ENCODE measurements at regions not wholly inside any gene's neighbourhood (a gene's known extent, or its start where the extent isn't known, plus 50 kb on each side); places are given as distances from the start of the nearest gene placed in this dataset.

DNA sequence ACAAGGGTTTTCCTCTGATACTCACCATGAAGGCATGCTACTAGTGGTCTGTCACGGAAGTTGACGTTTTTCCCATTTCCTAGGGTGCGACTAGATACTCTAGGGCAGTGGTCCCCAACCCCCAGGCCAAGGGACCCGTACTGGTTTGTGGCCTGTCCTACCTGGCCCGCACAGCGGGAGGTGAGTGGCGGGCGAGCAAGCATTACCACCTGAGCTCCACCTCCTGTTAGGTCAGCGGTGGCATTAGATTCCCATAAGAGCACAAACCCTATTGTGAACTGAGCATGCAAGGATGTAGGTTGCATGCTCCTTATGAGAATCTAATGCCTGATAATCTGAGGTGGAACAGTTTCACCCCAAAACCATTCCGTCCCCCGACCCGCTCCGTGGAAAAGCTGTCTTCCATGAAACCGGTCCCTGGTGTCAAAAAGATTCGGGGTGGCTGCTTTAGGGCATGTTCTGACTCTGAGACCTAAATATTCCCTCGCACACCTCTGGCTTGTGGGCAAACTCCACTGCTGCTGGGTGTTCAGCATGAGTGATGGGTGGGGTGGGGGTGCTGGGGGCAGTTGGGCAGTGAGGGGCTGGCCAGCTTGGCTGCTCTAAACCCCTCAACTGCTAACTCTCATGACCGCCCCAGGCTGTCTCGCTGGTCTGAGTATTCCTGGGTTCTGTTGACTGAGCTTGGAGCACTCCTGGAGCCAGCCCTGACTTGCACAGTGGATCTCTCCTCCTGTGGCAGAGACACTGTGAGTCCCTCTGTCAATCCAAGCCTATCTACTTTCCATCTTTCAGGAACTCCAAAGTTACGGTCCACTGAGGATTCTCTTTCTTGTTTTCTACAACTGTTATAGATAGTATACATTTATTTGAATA lies 78.3 kb upstream of the NEK6 start:
- no peak for DNase-seq

DNA sequence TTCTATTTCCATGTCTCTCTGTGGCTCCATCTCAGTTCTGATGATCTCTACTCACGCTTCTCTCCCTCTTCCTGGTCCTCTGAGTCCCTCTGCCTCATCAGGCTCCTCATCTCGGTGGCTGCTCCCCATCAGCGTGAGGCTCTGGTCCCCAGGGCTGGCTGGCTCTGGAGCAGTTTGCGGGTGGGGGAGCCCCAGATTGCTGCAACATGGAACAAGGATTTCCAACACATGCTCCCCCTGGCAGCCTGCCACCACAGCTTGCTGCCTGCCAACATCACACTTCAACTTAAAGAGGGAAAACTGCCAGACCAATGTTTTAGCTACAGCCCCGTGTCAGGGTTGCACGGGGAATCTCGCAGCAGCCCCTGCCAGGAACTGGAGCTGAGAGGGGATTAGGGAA lies 77.2 kb upstream of the NEK6 start:
- DNase-seq: peak; percentile 37

DNA sequence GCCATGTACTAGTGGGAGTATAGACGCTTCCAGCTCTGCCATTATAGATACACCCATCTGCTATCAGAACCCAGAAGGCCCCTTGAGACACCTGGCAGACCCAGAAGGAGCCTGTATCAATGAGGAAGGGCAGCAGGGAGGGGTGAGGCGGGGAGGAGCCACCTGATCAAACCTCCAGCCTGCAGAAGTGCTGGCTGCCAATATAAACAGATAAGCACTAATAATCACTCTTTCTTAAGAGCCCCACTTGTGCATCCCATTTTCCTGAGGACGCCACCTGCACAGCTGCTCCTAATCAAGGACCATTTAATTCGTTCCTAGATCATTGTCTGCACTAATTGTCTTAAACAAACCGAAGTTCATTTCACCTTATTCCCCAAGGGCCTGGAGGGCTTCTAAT lies 75.0 kb upstream of the NEK6 start:
- no peak for DNase-seq

DNA sequence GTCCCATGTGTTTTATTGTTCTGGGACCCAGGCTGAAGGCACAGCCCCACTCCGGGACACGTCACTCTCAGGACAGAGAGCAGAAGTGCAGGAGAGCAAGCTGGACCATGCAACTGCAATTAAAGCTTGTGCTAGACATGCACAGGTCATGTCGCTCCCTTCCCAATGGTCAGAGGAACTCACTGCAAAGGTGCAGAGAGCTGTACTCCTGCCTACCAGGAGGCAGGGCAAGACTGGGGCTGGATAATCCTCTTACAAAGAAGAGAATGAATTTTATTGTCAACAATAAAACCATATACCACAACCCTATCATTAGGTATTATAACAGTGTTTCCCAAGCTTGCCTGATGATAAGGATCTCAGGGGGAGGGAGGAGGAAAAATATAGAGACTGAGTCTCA lies 74.0 kb upstream of the NEK6 start:
- no peak for DNase-seq

DNA sequence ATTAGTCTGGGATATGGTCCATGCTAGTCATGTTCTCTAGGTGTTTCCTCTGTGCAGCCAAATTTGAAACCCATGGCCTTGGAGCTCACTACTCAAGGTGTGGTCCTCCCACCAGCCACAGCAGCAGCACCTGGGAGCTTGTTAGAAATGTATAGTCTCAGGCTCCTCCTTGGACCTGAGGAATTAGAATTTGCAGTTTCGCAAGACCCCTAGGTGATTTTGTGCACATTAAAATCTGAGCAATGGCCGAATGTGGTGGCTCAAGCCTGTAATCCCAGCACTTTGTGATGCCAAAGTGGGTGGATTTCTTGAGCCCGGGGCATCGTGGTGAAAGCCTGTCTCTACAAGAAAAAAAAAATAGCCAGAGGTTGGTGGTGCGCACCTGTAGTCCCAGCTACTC lies 72.3 kb upstream of the NEK6 start:
- no peak for DNase-seq

DNA sequence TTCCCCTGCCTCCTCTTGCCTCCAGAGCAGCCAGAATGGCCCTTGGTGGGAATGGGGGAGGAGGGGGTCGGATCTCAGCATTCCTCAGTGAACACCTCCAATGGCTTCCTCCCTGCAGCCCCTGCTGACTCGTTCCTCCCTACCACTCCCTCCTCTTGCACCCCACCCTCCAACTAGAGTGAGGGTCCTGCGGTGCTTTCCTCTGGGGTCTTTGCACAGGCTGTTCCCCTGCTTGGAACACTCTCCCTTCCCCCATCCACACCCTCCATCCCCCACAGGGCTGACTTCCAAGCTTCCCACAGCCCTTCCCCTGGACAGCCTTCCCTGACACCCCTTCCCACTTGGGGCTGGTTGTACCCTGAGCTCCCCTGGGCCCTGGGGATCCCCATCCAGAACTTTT lies 70.4 kb upstream of the NEK6 start:
- DNase-seq: no peak

DNA sequence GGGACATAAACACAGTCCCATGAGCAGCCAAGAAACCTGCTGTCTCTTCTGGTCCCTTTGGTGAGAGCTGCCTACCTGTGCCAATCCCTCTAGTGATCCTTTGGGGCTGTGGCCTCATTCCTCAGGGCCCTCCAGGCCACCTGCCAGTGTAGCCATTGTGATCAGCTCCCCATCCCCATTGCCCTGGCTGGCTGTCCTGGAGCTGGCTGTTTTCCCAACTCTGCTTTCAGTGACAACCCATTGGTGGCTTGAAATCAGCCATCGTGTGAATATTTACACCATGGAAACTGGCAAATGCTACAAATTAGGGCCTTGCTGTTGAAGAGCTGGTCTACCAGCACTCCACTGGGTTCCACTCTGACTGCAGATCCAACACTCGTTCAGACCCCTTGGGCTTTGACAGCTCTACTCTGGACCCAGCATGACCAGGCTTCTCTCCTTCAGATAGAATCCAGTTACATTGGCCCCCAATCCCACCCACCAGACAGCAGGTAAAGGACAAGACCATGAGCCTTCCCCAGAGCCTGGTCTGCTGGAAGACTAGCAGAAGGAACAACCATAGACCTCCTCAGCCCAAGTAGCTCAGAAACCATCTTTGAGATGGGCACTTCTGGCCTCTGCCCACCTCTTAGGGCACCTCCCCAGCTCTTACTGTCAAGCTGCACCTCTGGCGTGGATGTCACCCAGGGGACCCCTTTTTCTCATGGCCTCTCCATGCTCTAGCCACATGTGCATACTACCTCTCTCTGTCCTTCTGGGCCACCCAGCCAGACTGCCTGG lies 69.2 kb upstream of the NEK6 start:
- DNase-seq: no peak

DNA sequence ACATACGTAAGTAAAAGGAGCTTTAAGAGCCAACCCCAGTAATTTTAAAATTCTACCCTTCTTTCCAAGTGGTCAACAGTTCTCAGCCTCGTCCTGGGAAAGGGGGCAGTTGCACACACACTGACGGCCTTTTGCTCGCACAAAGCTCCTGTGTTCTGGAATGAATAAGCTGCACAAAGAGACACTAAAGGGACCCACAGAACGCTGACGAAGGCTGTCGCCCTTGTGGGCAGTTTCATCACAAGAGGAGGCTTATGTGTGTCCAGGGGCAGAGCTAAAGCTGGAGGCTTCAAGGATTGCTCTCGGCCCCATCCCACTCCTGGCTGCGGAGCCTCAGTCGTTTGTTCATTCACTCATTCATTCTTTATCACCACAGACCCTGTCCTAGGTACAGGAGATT lies 67.0 kb upstream of the NEK6 start:
- DNase-seq: no peak

DNA sequence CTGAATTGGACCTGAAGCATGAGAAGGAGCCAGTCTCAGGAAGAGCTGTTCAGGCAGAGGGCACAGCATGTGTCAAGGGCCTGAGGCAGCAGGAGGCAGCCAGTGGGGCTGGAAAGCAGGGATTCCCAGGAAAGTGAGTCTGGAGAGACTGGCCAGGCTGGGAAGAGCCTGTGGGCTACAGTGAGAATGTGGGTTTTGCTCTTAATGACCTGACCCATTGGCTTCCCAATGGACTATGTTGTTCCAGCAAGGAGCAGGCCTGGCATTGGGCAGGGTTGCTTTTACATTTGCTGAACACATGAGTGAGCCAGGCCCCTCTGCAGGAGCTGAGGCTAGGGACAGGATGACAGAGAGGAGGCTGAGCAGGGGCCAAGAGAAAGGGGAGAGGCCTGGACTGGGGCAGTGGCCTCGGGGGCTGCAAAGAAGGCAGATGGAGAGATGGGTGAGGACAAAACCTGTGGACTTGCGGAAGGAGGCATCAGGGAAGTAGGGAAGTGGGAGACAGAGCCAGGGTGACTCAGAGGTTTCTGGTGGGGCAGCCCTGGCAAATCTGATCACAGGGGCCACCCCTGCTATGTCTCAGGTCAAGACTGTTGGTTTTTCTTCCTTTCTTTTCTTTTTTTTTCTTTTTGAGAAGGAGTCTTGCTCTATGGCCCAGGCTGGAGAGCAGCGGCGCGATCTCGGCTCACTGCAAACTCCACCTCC lies 65.9 kb upstream of the NEK6 start:
- DNase-seq: no peak

DNA sequence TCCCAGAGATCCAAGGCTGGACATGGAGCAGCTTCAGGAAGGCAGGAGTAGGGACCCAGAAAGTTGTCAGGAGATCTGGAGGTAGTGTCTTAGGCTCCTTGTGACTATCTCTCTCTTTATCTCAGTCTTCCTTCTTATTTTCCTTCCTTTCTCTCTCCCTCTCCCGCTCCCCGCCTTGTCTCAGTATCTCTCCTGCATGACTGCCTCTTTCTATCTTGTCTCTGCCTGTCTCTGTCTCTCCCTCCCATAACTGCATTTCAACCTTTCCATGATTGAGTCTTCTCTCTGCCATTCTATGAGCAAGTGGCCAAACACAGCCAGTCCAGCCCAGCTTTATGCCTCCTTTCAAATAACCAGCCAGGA lies 61.0 kb upstream of the NEK6 start:
- no peak for DNase-seq

DNA sequence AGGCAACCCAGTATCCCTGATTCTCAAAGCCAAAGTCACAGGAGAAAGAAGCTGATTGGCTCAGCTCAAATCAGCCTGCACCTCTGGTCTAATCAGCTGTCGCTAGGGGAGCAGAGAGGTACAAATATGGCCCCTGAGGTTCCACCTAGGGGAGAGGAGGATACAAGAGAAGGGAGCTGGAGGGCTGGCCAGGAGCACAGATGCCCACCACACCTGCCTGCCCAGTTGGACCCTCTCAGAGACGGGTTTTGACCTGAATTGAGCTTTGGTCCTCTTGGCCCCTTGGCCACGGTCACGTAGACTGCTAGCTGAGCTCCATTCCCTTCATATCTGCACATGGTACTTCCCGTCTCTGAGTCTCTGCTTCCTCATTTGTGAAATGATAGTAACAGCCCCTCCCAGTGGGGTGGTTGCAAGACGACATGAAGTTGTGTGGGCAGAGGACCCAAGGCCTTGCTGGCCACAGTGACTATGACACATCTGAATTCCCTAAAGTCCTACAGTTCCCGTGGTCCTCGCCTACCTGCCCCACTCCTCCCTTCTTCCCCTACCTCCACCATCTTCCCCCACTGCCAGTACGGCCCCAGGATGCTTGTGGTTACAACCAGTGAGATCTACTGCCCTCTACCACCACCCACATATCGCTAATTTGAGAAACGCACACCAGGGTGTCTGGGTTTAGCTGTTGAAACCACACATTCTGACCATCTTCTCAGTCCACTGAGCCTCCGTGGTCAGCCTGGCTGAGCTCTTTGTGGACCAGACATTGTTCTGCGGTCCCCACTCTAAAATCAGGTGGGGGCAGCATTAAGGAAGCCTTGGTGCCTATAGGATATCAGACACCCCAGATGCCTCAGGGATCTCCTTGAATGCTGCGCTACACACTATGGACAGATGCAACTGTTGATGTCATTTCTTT lies 60.3 kb upstream of the NEK6 start:
- no peak for DNase-seq

DNA sequence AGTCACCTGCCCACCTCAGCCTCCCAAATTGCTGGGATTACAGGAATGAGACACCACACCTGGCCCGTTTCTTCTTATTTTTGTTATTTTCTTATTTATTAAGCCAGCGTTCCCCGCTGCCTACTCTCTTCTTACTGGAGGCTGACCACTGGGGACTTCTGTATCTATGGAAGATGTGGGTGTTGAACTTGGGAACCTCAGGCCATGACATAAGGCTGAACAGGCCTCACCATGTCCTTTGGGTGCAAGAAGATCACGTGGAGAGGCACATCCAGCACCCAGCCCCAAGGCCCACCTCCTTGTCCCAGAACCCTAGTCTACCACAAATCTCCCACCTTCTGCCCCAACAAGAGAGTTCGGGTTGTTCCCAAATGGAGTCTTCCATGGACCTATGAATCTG lies 59.4 kb upstream of the NEK6 start:
- no peak for DNase-seq

DNA sequence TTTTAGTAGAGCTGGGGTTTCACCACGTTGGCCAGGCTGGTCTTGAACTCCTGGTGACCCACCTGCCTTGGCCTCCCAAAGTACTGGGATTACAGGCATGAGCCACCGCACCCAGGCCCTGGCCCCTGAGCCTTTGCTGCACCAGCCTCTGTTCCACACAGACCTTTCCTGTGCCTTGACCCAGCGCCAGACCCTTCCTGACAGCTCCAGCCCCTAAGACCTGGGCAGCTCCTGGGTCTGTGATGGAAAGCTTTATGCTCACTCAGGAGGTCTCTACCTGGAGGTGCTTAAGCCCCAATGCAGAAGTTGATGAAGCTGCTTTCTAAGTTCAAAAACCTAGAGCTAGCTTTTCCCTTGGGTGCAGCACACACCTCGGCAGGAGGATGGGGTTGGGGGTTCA lies 58.8 kb upstream of the NEK6 start:
- DNase-seq: no peak

DNA sequence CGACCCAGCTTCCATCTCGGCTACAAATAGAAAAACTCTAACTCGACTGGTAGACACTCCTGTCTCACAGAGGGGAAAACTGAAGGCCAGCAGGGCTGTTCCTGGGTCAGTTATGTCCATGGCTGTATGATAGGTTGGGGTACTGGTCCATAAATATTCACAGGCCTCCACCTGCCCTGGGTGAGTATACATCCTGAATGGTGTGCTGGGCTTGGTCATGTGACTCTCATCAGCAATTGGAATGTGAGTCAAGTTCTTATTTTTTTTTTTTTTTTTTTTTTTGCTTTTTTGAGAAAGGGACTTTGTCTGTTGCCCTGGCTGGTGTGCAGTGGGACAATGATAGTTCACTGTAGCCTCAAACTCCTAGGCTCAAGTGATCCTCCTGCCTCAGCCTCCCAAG lies 58.3 kb upstream of the NEK6 start:
- no peak for DNase-seq

DNA sequence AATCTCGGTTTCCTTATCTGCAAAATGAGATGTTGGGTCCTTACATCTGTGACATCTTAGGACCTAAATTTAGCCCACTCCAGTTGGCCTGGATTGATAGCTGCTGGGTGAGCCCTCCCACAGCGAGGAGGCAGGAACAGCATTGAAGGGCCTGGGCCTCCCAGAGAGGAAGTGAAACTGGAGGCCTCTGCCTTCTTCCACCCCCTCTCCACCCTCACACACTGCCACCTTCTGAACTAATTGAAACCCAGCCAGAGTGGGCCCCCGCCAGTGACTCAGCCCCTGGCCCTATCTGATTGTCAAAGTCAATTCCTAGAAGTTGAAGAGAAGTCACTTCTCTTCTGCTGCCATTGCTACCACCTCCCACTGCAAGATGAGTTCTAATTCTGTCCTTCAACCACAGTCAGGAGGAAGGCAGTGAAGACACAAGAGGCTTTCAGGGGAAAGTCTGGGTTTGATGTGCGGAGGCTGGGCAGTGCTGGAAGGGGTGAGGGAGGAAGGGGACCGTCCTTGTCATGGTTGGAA lies 55.2 kb upstream of the NEK6 start:
- no peak for DNase-seq

DNA sequence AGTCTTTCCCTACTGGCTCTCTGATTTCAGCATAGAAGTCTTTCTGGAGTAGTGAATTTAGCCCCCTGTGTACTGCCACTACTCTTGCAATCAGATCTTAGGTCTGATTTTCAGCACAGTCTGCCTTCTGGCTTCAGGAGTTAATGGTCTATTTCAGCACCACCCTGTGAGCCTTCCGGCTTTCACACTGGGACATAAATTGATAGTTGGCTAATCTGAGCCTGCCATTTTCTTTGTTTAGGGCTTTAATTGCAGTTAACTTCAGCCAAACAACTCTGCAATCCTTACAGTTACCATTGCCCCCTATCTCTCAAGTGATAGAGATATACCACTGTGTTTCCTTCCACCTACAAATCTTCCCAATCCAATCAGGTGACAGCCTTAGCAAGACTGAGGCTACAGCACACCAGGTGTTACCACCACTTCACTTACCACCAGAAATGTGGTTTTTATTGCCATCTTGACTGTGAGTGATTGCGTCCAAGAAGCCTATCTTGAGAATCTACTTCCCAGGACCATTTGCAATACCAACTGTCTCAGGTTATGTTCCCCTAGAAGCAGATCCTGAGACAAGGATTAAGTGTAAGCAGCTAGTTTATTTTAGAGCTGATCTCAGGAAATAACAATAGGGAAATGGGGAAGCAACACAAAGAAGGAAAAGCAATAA lies 51.9 kb upstream of the NEK6 start:
- DNase-seq: no peak

DNA sequence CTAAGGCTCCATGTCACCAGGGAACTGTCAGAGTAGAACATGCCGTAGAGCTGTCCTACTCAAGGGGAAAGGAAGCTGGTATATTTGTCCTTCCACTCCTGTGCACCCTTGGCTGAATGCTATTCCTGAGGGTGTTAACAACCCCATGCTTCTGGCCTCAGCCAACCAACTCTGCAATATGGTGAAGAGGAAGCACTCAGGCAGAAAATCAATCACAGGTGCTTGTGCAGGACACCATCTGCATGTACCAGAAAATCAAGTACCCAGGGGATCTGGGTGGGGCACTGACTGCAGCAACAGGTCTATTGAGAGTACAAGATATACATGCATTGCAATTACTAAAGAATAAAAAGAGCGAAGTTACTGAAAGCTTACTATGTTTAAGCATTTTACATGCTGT lies 51.4 kb upstream of the NEK6 start:
- peak; percentile 16 for DNase-seq
